HG03432 (cell line): ENCODE measurements at regions not wholly inside any gene's neighbourhood (a gene's known extent, or its start where the extent isn't known, plus 50 kb on each side); places are given as distances from the start of the nearest gene placed in this dataset.
"Not testable (repeated sequence)": the region's sequence is repeated elsewhere in the genome, so short reads cannot be mapped to it uniquely, and the experiment has no call there.

Experiments
- ATAC-seq: cut with Tn5 transposase; IDR thresholded peaks from one replicate; pipeline ENCODE4 v1.9.1; 2021; ENCODE audit warnings: mild to moderate bottlenecking, moderate library complexity; ENCODE audit not compliant: unreplicated experiment

DNA sequence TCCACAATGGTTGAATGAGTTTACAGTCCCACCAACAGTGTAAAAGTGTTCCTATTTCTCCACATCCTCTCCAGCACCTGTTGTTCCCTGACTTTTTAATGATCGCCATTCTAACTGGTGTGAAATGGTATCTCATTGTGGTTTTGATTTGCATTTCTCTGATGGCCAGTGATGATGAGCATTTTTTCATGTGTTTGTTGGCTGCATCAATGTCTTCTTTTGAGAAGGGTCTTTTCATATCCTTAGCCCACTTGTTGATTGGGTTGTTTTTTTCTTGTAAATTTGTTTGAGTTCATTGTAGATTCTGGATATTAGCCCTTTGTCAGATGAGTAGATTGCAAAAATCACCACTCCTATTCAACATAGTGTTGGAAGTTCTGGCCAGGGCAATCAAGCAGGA is 287.6 kb upstream of the RASGRP1 start:
- not testable (repeated sequence) for ATAC-seq

GRCh38 chr15:38853608-38854007 is 289.0 kb upstream of the RASGRP1 start:
- ATAC-seq = no peak

GRCh38 chr15:38854506-38854905 is 289.9 kb upstream of the RASGRP1 start:
- no peak for ATAC-seq

DNA sequence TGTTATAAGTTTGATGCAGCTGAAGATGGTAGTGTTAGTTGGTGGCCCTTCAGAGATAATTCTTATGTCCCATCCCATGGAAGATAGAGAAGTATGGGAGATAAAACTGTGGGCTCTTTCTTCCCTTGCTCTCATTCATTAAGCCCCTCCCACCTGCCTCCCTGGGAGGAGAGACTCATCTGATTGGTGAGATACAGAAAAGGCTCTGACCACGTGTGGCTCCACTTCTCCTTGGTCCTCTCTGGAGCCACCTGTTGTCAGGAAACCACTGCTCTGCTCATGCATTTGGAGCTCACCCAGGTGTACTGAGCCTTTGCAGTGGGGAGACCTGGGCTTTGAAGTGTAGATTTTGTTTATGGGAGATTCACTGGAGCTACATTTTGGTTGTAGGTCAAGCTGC is 293.2 kb upstream of the RASGRP1 start:
- ATAC-seq = no peak

GRCh38 chr15:38859574-38859973 is 295.0 kb upstream of the RASGRP1 start:
- ATAC-seq = no peak

GRCh38 chr15:38860253-38860652 is 295.6 kb upstream of the RASGRP1 start:
- no peak for ATAC-seq

- ATAC-seq = no peak
Measured at GRCh38 chr15:38860674-38861073, 296.1 kb upstream of the RASGRP1 start.

- no peak for ATAC-seq
Measured at GRCh38 chr15:38861108-38861507, 296.5 kb upstream of the RASGRP1 start.

- ATAC-seq = no peak
Measured at GRCh38 chr15:38862099-38862498, 297.5 kb upstream of the RASGRP1 start.

DNA sequence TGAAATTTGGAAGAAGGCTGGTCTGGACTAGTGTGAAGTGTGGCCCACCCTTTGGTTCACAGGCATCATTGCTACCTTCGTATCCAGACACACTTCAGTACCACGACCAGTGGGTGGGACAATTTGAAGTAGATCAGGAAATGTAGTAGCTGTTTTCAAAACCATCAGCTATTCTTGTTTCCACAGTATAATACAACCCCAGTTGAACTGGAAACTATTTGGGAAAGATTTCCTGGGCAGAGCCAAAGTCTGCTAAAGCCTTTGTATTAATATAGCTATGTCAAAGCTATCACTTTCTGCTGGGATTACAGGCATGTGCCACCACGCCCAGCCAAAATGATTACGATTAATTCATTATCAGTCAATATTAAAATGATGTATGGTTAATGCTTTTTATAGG is 298.8 kb upstream of the RASGRP1 start:
- no peak for ATAC-seq

DNA sequence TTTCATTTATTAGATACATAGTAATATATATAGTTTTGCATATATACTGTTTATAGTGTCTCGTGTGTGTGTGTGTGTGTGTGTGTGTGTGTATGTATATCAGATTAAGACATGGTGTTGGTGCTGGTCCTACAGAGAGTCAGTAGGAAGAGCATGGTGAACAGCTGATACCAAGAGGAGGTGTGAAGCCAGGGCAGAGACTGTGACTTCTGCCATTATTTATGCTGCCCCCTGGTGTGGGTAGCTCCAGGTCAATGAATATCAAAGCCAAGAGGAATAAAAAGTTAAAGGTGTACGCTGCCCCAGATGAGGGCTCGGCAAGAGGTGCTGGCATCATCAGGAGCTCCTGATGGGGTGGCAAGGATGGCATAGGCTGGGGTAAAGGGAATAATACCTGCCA is 299.5 kb upstream of the RASGRP1 start:
- no peak for ATAC-seq

DNA sequence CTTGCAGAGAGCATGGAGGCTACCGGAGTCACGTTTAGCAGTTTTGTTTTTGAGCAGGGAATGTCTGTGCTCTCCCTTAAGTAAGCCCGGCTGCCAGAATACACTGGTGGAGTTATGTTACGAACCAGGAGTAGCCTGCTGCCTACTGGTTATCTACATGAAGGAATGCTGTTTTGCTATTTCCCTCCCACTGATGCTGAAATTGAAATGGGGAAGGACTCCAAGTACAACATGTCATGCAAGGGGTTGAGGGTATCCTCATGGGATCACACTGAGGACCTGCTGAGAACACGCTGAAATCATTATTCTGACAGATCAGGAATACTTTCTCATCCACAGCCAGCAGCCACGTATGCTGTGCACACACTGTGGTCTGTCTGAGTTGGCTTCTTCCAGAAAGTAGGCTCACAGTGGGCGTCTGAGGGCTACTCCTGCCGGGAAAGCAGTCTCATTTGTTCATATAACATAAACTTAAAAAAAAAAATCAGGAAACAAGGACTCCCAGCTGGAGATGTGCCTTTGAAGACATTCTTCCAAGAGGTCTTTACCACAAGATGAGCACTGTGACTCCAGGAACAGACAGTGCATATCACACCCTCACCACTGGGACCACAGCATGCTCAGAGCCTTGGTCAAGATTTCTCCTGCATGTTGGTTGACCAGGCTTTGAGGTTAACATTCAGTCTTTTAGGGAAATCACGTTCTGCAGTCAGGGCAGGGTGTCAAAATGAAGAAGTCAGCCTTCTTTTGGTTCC is 300.4 kb upstream of the RASGRP1 start:
- ATAC-seq = no peak

DNA sequence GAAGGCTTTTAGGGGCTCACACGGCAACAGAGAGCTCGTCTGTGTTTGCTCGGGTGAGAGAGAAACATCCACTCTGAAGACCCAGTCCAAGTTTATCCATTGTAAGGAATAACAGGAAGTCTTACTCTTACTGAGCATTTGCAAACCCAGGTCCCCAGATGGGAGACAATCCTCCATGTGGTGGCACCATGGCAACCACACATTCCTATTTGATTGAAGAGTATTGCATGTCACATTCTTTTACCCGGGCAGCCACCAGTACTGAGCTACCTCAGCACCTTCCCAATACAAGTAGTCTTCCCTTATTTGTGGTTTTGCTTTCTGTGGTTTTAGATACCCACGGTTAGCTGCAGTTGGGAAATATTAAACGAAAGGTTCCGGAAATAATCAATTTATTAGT is 302.9 kb upstream of the RASGRP1 start:
- ATAC-seq = no peak

GRCh38 chr15:38868326-38869114 is 303.9 kb upstream of the RASGRP1 start:
- no peak for ATAC-seq

DNA sequence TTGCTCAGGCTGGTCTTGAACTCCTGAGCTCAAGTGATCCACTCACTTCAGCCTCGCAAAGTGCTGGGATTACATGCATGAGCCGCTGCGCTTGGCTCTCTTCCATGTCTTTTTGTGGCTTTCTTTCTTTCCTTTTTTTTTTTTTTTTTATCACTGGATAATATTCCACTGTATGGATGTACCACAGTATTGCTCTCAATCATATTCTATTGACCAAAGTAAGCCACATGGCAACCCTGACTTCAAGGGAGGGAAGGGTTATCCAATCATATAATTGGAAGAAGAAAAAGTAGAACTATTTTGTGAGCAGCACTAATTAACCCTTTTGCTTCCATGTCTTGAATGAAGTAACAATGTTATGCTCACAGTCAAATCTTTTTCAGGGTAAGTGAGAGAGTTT is 307.0 kb upstream of the RASGRP1 start:
- ATAC-seq = no peak

DNA sequence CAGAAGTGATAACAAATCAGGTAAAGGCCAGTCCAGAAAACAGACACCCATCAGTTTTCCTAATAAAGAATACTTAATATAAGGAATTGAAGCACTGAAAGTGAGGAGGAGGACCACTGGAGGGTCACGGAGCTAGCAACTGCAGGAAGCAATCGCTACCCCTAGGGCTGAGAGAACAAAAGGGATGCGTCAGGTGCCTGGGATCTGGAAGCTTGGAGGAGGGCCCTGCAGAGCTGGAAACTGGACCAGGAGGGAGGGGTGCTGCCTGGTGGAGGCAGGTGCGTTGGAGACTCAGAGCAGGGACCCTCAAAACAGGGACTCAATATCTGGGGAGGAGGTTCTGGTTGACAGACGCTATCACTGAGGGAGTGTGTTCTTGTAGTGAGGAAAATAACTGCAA is 308.1 kb upstream of the RASGRP1 start:
- ATAC-seq = no peak

GRCh38 chr15:38873158-38873557 is 308.5 kb upstream of the RASGRP1 start:
- no peak for ATAC-seq

GRCh38 chr15:38874464-38874863 is 309.9 kb upstream of the RASGRP1 start:
- no peak for ATAC-seq

GRCh38 chr15:38876211-38876610 is 311.6 kb upstream of the RASGRP1 start:
- no peak for ATAC-seq

GRCh38 chr15:38876621-38877020 is 312.0 kb upstream of the RASGRP1 start:
- no peak for ATAC-seq

GRCh38 chr15:38877471-38877870 is 312.9 kb upstream of the RASGRP1 start:
- ATAC-seq = no peak

GRCh38 chr15:38878026-38878425 is 313.4 kb upstream of the RASGRP1 start:
- ATAC-seq = no peak
